ENCODE measurements at regions not wholly inside any gene's neighbourhood (a gene's known extent, or its start where the extent isn't known, plus 50 kb on each side); places are given as distances from the start of the nearest gene placed in this dataset.

DNA sequence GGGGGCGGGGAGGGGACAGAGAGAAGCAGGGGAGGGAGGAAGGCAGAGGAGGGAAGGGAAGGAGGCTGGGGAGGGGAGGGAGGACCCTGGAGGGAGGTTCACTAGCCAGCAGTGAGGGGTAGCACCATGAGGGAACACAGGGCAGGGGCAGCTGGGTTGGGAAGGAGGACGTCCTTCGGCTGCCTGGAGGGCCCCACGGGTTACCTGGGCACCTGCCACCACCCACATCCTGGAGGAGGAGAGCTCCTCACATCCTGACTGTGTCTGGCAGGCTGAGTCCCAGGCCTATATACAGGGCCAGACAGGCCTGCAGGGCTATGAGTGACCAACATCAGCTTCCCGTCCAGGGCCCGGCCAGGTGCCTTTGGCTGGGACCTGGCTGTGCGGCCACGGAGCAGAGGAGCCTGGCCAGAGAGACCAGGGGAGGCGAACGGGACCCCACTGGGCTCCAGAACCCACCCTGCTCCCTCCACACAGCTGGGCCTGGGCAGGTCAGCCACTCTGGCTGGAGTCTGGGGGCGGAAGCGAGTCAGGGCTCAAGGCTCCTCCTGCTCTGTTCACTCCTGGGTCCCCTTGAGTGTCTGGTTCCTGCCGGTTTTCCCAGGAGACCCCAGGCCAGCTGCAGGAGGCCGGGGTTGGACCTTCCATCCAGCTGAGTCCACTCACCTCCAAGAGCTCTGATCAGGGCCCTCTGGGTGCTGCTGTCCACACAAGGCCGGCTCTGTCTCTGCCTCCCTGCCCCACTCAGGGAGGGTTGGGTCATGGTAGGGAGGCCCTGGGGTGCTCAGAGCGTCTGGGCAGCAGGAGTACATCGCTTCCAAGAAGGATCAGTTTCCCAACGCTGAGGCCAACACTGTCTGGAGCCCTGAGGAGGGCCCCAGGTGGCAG, 677.7 kb downstream of the BRD1 start:
- no peak for TF ChIP-seq GATA3 (IDR thresholded peaks at IDR 0.05; ENCODE audit: low read depth, low read length)
- TF ChIP-seq GATA2 (IDR thresholded peaks at IDR 0.05; ENCODE audit: low read depth, low read length), result no peak
